NCI-H1105 (cell line): ENCODE measurements at regions not wholly inside any gene's neighbourhood (a gene's known extent, or its start where the extent isn't known, plus 50 kb on each side); places are given as distances from the start of the nearest gene placed in this dataset.
A peak's percentile ranks its signal among the peaks of the same experiment; 100 is the strongest.
"Not testable (repeated sequence)": the region's sequence is repeated elsewhere in the genome, so short reads cannot be mapped to it uniquely, and the experiment has no call there.

Source experiments
- DNase-seq: peaks from one replicate; lab custom pipeline; 2025; lab: John Stamatoyannopoulos, UW

DNA sequence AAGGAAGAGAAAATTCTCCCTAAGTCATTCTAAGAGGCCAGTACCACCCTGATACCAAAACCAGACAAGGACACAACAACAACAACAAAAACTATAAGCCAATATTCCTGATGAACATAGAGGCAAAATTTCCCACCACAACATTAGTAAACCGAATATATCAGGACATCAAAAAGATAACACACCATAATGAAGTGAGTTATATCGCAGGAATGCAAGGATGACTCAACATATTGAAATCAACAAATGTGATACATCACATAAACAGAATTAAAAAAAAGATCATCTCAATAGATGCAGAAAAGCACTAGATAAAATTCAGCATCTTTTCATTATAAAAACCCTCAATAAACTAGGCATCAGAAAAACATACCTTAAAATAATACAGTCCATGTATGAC is 1844.4 kb upstream of the PCDH10 start:
- no peak for DNase-seq

DNA sequence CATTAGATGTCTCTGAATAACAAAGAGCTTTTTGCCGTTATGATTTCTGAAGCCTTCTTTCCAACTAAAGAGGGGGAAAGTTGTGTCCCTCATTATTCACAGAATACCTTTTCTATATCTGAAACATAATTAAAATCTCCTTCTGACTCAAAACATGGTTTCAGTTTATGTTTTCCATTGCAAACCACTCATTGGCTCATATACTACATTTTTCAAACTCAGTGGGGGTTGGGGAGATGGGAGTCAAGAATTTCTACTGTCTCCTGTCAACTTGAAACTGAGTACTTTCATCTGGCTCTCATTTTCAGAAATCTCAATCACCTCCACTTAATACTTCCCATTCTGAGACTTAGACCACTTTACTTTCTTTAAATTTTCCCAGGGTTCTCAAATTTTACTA is 1839.5 kb upstream of the PCDH10 start:
- DNase-seq: no peak

DNA sequence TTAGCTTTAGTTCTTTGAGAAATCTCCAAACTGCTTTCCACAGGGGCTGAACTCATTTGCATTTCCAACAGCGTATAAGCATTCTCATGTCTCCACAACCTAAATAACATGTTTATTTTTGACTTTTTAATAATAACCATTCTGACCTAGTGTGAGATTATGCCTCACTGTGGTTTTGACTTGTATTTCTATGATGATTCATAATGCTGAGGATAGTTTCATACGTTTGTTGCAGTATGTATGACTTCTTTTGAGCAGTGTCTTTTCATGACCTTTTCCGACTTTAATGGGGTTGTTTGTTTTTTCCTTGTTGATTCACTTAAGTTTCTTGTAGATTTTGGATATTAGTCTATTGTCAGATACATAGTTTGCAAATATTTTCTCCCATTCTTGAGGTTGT is 1833.0 kb upstream of the PCDH10 start:
- no peak for DNase-seq

DNA sequence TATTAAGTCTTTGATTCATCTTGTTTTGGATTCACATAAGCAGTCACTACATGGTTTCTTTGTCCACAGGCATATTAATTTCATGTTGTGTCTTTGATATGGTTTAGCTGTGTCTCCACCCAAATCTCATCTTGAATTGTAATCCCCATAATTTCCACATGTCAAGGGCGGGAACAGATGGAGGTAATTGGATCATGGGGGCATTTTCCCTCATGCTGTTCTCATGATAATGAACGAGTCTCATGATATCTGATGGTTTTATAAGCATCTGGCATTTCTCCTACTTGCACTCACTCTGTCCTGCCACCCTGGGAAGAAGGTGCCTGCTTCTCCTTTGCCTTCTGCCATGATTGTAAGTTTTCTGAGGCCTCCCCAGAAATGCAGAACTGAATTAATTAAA is 1811.2 kb upstream of the PCDH10 start:
- no peak for DNase-seq

DNA sequence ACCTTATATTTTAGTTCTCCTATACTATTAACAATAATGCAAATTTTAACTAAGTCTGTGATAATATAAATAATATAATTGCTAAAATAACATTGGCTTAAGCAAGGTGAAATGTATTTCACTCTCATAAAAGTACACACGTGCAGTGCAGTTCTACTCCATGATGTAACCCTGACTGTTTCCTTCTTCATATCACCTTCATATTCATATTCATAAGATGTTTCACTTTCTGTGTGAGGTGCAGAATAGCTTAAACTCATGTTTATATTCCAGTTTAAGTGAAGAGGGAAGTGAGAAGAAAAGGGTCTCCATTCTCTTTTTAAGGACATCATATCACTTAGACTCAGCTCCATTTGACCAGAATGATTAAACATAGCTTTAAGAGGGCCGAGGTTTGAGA is 1810.0 kb upstream of the PCDH10 start:
- no peak for DNase-seq

DNA sequence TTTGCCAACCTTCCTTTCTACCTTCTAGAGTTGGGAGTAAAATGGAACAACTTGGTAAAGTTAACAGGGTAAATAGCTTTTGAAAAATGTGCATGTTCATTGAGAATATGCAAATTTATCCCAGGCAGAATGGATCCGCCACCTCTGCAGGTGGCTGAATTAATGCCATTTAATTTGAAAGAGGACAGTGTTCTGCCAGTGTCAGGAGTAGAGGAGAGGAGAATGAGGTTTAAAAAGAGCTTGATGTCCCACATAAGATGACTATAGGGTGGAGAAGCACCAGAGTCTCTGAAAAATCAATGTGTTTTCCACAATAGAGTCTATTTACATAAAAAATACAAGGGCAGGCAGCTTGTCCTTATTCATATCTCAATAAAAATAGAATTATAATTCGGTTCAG is 1804.3 kb upstream of the PCDH10 start:
- DNase-seq: no peak

DNA sequence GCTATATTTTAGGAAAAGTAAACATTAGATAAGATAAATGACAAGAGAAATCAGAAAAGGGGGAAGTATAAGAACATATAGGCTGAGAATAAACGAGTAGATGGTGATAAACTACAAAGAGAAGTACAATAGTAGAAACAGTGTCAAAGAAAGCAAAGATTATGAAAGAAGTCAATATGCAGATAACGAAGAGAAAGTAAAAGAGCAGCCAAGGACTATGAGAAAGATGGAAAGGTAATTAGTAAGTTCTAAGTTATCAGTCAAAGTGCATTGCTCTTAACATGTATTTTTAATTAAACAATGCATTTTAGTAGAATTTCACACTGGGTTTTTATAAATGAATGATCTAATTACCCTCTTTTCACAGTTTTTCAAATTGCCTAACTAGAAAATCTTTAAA is 1801.3 kb upstream of the PCDH10 start:
- DNase-seq: no peak

DNA sequence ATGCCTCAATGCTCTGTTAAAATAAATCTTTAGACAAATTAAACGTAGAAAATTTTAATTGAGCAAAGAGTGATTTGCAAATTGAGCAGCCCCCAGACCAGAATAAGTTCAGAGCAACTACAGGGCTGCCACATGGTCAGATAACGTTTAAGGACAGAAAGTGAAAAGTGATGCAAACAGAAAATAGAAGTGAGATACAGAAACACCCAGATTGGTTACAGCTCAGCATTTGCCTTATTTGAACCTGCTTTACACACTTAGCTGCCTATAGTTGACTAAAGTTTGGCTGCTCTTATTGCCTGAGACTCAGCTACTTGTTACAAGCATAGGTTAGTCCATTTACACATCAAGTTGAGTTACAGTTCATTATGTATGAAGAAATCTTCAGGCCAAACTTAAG is 1800.8 kb upstream of the PCDH10 start:
- DNase-seq: no peak

DNA sequence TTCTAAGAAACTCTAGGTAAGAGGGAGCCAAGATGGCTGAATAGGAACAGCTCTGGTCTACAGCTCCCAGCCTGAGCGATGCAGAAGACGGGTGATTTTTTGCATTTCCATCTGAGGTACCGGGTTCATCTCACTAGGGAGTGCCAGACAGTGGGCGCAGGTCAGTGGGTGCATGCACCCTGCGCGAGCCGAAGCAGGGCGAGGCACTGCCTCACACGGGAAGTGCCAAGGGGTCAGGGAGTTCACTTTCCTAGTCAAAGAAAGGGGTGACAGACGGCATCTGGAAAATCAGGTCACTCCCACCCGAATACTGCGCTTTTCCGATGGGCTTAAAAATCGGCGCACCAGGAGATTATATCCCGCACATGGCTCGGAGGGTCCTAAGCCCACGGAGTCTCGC is 1796.7 kb upstream of the PCDH10 start:
- DNase-seq: not testable (repeated sequence)

DNA sequence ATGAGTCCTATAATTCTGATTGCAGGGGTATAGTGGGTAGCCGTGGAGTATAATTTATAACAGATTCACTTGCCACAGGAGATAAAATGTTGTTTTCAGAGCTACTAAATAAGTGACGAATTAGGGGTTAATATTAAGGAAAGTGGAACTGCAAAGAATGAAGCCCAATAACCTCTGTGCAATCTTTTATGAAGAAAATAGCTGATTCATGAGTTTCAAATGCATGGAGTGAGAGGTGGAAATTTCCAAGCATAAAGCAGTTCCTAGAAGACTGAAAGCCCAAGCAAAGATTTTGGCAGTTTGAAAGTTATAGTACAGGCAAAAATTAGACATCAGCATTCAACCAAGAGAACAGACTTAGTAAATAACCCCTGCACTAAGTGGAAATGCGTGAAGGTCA is 1782.4 kb upstream of the PCDH10 start:
- DNase-seq: no peak

DNA sequence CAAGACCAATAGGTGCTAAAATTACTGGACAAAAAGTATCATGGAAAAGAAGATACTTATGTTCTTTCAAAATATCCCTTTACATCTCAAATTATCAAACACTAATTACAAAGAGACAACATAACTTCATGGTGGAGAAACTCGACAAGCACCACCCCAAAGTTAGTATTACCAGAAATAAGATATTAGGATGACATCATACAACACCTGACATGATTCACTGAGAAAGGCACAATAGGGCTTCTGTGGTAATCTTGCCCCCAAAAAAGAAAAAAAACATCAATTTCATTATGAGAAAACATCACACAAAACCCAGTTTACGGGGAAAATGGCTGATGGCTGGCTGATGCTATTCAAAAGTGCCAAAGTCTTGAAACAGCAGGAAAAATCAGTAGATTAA is 1781.7 kb upstream of the PCDH10 start:
- no peak for DNase-seq

DNA sequence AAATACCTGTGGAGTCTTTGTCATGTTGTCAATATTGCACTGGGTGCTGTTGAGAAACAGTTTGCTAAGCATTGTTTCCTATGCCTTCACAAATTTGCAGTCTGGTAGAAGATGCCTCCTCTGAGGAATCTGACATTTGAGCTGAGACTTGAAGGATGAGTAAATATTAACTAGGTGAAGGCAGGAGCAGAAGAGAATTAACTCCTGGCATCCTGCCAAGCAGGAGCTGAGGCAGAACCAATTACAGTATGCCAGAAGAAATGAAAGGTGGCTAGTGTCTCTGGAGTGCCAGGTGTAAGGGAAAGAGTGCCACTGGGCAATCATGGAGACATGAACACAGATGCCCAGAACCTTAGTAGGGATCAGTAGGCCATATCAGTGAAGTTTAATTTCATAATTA is 1778.2 kb upstream of the PCDH10 start:
- DNase-seq: peak; percentile 81

DNA sequence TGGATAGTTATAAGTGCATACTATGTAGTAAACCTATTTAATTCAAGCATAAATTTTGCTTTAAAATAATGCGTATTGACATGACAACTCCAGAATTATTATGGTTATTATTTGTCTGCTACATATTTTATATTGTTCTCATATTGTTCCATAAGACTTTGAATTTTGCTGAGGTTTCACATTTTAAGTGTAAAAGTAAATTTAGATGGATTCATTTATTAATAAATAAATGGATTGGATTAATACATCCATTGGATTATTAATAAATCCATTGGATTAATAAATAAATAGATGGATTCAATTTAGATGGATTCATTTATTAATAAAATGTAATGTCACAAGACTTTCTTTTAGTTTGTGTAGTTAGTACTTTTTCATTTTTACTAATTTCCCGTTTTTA is 1768.0 kb upstream of the PCDH10 start:
- no peak for DNase-seq

DNA sequence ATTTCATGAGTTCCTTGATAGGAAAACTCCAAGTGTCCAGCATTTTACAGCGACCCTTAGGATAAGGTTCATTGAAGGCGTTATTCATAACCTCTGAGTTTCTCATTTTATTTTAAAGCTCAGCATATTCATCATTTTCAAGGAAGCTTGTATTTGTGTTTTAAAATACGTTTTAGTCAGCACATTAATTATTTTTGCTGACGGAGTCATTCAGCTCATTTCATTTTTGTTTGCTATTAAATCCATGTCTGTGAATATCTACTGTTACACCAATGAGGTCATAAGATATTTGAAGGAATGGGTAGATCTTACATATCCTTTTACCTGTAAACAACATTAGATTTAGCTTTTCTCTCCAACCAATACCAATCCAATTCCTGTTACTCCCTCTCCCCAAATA is 1766.3 kb upstream of the PCDH10 start:
- no peak for DNase-seq

DNA sequence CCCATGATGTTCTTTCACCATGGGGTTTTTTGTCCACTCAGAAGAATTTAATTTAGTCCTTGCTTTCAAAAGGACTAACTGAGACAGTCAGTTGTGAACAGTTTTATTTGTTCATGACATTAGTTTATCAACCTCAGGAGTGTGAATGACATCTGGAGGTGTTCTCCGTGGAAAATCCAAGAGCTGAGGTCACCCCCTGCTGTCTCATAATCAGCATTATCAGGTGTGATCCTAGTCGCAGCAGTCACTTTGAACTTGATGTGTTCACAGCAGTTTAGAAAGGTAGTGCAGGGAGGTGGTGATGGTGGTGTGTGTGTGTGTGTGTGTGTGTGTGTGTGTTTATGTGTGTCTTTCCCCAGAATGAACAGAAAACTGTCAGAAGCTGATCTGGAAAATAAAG is 1760.8 kb upstream of the PCDH10 start:
- no peak for DNase-seq

DNA sequence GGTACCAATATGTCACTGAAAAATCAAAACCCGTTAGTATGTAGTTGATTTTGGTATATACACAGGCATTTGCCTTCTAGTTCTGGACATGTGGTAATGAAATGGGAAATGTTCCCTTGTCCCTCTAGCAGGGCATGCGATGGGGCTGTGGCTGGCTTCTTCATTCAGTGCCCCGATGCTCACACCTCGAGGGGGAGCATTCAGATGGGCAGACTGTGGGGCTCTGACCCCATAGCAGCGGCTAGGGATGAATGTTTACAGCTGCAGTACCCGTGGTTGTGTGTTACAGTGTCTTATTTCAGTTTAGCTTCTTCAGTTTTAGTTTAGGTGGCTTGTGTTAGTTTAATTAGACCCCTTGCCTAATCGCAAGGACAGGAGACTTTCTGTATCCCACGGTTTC is 1741.0 kb upstream of the PCDH10 start:
- no peak for DNase-seq

DNA sequence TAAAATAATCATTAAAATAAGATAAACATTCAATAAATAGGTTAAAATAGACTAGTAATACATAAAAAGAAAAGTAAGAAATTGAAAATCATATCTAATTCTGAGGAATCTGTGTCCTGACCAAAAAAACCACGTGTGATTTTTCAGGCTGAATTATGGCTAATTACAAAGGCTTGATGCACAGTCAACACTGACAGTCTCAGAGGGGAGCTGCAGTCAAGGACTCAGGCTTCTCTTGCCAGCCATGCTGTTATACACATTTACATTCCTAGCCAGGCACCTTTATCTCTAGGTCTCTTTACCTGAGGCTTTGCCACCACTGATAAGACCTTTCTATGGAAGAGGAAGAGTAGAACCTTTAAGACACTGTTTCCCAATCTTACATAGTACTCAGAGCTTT is 1737.7 kb upstream of the PCDH10 start:
- DNase-seq: no peak

DNA sequence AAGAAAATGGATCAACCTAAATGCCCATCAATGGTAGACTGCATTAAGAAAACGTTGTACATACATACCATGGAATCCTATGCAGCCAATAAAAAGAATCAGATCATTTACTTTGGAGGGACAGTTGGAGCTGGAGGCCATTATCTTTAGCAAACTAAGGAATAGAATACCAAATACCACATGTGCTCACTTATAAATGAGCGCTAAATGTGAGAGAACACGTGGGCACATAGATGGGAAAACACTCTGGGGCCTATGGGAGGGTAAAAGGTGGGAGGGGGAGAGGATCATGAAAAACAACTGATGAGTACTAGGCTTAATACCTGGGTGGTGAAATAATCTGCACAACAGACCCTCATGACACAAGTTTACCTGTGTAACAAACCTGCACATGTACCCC is 1729.9 kb upstream of the PCDH10 start:
- no peak for DNase-seq

DNA sequence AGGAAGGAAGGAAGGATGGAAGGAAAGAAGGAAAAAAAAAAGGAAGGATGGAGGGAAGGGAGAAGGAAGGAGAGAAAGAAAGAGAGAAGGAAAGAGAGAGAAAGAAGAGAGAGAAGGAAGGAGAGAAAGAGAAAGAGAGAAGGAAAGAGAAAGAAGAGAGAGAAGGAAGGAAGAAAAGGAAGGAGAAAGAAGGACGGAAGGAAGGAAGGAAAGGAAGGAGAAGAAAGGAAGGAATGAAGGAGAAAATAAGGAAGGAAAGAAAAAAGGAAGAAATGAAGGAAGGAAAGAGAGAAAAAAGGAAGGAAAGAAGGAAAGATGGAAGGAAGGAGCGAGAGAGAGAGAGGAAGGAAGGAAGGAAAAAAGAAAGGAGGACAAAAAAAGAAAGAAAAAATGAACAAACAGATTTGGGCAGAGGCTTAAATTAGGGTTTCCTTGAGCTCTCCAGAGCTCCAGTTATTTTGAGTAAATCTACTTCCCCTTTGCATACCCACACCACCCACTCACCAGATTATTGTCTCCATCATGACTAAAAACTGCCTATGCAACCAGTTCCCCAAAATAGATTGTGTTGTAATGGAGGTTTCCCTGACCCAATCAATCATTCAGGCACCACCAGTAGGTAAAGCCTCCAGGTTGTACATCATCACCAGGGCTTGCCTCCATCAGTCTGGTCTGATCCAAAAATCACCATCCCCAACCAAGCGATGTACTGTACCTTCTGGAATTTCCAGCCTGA is 1722.9 kb upstream of the PCDH10 start:
- DNase-seq: no peak

DNA sequence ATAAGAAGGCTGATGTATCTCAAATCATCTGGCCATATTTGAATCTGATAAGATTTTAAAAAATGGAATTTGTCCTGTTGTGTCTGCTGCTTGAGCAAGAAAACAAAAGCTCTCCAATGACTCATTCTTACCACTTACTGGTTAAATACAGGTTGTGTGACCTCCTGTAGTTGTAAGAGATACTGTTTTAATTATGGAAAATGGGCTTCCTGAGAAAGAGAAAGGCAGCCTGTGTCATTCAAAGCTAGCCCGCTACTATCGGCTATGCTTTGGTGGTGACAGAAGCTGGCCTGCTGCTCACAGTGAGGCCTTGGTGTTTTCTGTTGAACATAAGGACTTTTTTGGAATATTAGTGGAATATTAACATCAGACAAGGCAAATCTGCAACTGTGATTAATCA is 1722.1 kb upstream of the PCDH10 start:
- DNase-seq: no peak

DNA sequence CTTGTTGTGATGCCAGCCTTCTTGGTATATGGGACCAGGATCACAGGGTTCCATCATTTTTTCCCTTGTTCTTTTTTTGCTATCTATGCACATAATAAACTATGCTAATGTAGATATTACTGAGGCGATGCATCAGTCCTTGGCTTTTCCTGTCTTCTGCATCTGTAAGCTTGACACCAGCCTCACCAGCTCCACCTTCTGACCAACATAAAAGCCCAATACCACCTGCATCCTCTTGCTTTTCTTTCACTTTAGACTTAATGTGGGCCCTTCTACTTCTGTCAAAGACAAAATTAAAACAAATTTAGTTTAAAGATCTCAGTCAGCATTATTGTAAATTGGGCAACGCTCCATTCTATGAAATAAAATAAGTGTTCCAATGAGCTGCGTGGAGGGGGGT is 1718.8 kb upstream of the PCDH10 start:
- DNase-seq: no peak

DNA sequence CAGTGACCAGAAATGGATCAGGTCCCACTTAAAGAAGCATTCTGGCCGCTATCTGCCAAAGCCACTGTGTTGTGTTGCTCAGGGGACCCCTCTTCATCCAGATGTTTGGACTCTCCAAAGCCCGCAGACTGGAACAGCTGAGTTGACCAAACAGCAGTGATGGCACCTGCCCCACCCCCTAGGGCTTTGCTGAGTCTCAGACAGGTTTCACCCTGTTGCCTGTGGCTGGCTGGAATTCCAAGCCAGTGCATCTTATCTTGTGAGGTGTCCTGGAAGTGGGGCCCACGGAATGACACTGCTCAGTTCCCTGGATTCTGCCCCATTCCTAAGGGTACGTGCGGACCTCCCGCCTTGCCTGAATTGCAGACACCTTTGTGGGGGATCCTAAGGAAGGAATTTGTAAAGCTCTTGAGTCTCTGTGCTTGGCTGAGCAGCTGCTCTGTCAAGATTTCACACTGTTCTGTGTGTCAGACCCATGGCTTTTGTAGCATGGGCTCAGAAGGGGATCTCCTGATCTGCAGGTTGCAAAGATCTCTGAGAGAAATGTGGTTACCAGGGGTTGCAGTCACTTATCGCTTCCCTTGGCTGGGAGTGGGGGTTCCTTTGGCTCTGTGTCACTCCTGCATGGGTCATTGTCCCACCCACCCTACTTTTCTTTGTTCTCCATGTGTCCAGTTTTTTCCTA is 1707.9 kb upstream of the PCDH10 start:
- no peak for DNase-seq

DNA sequence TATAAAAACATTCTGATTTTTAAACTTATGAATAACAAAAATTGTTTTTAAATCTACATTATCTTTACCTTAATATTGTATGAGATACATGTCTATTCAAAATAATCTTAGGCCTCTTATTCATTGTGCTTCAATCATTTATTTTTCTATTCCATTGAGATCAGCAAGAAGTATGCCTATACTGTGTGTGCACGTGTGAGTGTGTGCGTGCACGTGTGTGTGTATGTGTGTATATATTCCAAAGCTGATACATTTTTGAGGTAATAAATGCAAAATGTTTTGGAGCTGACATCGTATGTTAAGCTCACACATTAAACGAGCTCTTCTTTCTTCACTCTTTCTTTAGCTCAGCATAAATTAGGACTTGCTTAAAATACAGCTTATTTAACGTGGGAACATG is 1701.2 kb upstream of the PCDH10 start:
- no peak for DNase-seq

DNA sequence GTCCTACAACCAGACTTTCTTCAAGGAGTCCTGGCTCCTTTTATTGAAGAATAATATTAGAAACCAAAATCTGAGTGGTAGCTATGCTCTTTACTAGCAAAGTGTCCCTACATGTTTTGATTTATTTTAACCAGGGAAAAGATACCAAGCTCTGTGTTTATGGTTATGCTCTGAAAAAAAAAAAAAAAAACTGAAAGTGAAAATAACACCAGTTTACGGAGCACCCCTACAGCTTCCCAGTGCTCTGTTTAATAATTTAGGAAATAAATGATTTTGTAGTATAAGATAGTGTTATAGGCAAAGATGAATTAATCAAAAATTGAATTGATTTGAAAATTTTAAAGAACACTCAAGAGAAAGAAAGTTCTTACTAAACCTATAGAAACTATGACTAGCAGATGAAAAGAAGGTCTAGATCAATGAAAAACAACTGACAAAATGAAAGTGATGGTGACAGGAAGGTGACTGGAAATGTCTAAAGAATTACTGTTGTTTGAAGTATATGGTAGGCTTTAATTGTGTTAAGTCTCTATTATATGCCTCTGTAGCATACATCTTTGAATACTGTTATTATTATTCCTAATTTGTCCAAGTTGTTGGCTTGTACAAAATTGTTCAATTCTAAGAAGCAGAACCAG is 1698.4 kb upstream of the PCDH10 start:
- DNase-seq: no peak
